ENCODE measurements at regions not wholly inside any gene's neighbourhood (a gene's known extent, or its start where the extent isn't known, plus 50 kb on each side); places are given as distances from the start of the nearest gene placed in this dataset.
"Not testable (repeated sequence)": the region's sequence is repeated elsewhere in the genome, so short reads cannot be mapped to it uniquely, and the experiment has no call there.

DNA sequence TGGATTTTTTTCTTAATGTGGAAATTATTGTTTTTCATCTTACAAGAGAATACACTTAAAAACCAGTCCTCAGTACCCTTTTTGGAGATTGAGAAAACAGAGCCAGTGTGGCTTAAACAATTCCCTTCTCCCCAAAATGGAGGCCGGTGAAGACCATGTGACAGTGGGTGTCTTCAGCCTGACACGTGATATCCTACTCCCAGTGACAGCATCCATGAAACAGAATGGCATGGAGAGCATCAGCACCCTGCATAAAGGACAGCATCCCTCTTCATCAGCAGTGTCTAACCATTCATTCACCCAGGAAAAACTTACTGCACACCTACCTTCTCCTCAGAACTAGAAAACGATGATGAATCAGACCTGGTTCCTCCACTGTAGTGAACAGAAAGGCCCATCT, 103.4 kb upstream of the RAI14 start:
- Histone ChIP-seq H3K4me3 (no peak overlapping the region), H3K27ac (no peak overlapping the region), H3K4me1 (no peaks in the 10 kb centered on the region), H3K36me3 (no peaks in the 10 kb centered on the region), H3K9me3 (no peaks in the 10 kb centered on the region), H3K27me3 (ENCODE audit: low read depth) (no peaks in the 10 kb centered on the region)
- ATAC-seq = no peak
- DNase-seq = no peak
- intact Hi-C loops (cut with DNase I) = no loop called here
- TF ChIP-seq, protein P1, sequence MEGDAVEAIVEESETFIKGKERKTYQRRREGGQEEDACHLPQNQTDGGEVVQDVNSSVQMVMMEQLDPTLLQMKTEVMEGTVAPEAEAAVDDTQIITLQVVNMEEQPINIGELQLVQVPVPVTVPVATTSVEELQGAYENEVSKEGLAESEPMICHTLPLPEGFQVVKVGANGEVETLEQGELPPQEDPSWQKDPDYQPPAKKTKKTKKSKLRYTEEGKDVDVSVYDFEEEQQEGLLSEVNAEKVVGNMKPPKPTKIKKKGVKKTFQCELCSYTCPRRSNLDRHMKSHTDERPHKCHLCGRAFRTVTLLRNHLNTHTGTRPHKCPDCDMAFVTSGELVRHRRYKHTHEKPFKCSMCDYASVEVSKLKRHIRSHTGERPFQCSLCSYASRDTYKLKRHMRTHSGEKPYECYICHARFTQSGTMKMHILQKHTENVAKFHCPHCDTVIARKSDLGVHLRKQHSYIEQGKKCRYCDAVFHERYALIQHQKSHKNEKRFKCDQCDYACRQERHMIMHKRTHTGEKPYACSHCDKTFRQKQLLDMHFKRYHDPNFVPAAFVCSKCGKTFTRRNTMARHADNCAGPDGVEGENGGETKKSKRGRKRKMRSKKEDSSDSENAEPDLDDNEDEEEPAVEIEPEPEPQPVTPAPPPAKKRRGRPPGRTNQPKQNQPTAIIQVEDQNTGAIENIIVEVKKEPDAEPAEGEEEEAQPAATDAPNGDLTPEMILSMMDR (IDR thresholded peaks at IDR 0.05) = no peak

DNA sequence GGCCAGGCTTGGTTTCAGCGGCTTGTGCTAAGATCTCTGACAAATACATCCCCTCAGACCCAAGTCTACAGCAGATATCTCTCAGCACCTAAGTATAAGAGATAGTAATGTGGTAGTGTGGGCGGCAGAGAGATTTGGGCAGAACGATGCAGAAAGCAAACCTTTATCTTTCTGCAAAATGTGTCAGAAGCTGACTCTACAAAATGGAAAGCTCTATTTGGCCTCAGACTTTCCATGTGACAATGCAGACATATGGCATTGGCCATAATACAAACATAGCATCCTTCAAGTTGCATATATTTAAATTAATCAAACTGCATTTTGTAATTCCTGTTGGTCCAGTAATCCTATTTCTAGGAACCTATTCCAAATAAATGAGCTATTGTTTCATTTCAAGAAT, 102.5 kb upstream of the RAI14 start:
- H3K9me3 ChIP-seq = no peaks in the 10 kb centered on the region
- no peak overlapping the region for H3K4me3 ChIP-seq
- H3K27me3 ChIP-seq (ENCODE audit: low read depth) = no peaks in the 10 kb centered on the region
- intact Hi-C loops (cut with DNase I) = no loop called here
- ATAC-seq (no peak), DNase-seq (no peak)
- TF ChIP-seq, protein P1 (IDR thresholded peaks at IDR 0.05) = no peak
- H3K36me3 ChIP-seq = no peaks in the 10 kb centered on the region
- H3K4me1 ChIP-seq = no peaks in the 10 kb centered on the region
- H3K27ac ChIP-seq = no peak overlapping the region

DNA sequence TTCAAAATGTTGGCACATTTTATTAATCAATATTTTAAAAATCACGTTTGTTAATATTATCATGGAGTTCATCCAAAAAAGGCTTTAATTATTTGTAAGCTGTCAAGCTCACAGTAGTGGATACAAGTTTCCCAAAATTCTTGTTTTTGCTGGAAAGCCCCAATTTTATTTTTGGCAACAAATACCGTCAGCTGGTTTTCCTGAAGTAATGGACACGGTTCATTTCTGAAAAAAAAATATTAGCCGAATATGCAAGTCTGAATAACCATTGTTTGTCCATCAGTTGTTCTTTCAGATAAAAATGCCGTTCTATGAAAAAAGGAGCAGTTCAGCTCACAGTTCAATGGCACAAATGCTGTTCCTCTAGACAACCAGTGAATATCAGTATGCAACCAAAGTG, 101.5 kb upstream of the RAI14 start:
- DNase-seq = no peak
- Histone ChIP-seq H3K36me3 (no peaks in the 10 kb centered on the region), H3K4me1 (no peaks in the 10 kb centered on the region), H3K4me3 (no peak overlapping the region), H3K27me3 (ENCODE audit: low read depth) (no peaks in the 10 kb centered on the region), H3K9me3 (no peaks in the 10 kb centered on the region), H3K27ac (no peak overlapping the region)
- ATAC-seq = no peak
- intact Hi-C loops (cut with DNase I) = no loop called here
- TF ChIP-seq, protein P1 (IDR thresholded peaks at IDR 0.05) = no peak

DNA sequence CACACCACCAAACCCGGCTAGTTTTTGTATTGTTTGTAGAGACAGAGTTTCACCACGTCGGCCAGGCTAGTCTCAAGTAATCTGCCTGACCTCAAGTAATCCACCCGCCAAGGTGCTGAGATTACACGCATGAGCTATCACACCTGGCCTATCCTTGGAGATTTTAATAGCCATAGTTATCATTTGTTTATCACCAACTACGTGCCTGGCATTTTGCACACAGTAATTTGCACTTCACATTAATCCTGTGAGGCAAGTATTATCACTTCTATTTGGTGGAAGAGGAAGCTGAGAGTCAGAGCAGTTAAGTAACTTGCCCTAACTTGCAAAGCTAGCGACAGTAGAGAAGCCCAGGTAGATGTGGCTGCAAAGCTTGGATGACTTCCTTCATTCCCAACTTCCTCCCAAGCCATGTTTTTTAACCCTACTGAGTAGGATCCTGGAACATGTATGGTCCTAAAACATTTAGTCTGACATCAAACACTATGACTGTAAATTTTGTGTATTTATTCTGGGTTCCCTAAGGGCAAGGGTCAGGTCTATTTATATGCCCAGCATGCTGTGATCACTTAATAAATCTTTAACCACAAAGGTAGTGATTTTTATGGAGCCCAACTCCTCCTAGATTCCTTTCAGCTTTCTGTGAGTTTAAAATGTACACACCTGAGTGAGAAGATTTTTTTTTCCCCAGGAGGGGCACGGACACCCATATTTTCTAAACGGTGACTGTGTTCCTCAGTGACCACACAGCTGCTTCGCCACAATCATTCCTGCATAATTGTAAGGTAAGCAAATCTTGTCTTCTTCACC, 100.2 kb upstream of the RAI14 start:
- Histone ChIP-seq H3K27me3 (ENCODE audit: low read depth) (no peaks in the 10 kb centered on the region), H3K4me3 (no peak overlapping the region), H3K27ac (no peak overlapping the region), H3K36me3 (no peaks in the 10 kb centered on the region), H3K9me3 (no peaks in the 10 kb centered on the region), H3K4me1 (no peaks in the 10 kb centered on the region)
- ATAC-seq (no peak), DNase-seq (no peak)
- TF ChIP-seq, protein P1 (IDR thresholded peaks at IDR 0.05) = no peak
- intact Hi-C loops (cut with DNase I) = no loop called here

DNA sequence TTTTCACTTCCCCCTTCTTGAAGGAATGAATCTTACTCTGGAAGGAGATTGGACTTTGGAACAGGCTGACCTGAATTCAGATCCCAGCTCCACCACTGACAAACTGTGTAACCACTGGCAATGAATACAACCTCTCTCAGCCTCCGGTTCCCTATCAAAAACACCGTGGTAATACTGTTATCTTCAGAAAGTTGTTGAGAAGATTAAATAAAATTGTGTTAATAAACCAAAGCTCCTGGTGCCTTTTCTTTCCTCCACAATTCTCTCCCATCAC, 99.7 kb upstream of the RAI14 start:
- Histone ChIP-seq H3K36me3 (no peaks in the 10 kb centered on the region), H3K4me3 (no peak overlapping the region), H3K27me3 (ENCODE audit: low read depth) (no peaks in the 10 kb centered on the region), H3K4me1 (no peaks in the 10 kb centered on the region), H3K27ac (no peak overlapping the region), H3K9me3 (no peaks in the 10 kb centered on the region)
- ATAC-seq = no peak
- TF ChIP-seq, protein P1 (IDR thresholded peaks at IDR 0.05) = no peak
- intact Hi-C loops (cut with DNase I) = no loop called here
- no peak for DNase-seq

DNA sequence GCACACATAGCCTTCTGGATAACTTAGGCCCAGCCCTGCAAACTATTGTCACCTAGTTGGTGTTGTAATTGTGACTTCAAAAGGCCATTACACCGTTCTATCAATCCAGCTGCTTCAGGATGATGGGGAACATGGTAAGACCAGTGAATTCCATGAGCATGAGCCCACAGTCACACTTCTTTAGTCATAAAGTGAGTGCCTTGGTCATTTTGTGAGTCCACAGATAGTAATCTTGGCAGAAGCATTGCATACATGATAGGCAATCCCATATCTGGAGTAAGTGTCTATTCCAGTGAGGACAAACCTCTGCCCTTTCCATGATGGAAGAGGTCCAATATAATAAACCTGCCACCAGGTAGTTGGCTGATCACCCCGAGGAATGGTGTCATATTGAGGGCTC, 94.5 kb upstream of the RAI14 start:
- DNase-seq; intact Hi-C loops (cut with DNase I); H3K27ac ChIP-seq; H3K4me3 ChIP-seq; H3K27me3 ChIP-seq (ENCODE audit: low read depth); ATAC-seq; H3K36me3 ChIP-seq; H3K4me1 ChIP-seq; H3K9me3 ChIP-seq: not testable (repeated sequence)
